ENCODE measurements at regions not wholly inside any gene's neighbourhood (a gene's known extent, or its start where the extent isn't known, plus 50 kb on each side); places are given as distances from the start of the nearest gene placed in this dataset.

DNA sequence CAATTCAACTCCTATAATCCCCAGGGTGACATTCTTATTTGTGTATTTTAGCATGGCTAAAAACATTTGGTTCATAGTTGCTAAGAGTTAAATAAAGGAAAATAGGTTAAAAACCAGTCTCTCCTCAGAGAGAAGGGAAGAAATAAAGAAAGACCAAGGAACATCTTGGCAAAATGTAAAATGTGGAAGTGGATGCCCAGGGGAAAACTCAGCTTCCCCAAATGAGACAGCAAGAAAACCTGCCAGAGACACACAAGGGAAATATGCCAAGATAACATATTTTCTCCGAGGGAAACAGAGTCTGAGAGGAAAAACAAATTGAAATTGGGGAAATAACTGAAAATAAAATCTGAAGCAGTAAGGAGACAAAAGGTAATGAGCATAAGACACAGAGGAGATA, 1569.3 kb downstream of the PCDH18 start:
- TF ChIP-seq, protein P1, sequence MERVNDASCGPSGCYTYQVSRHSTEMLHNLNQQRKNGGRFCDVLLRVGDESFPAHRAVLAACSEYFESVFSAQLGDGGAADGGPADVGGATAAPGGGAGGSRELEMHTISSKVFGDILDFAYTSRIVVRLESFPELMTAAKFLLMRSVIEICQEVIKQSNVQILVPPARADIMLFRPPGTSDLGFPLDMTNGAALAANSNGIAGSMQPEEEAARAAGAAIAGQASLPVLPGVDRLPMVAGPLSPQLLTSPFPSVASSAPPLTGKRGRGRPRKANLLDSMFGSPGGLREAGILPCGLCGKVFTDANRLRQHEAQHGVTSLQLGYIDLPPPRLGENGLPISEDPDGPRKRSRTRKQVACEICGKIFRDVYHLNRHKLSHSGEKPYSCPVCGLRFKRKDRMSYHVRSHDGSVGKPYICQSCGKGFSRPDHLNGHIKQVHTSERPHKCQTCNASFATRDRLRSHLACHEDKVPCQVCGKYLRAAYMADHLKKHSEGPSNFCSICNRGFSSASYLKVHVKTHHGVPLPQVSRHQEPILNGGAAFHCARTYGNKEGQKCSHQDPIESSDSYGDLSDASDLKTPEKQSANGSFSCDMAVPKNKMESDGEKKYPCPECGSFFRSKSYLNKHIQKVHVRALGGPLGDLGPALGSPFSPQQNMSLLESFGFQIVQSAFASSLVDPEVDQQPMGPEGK (CRISPR knock-in tag; IDR thresholded peaks at IDR 0.05; ENCODE audit: borderline replicate concordance): no peak
- TF ChIP-seq CSDC2 (CRISPR knock-in tag; IDR thresholded peaks at IDR 0.05): no peak
- TF ChIP-seq ZC3H10 (CRISPR knock-in tag; IDR thresholded peaks at IDR 0.05): no peak
- TF ChIP-seq, protein P2, sequence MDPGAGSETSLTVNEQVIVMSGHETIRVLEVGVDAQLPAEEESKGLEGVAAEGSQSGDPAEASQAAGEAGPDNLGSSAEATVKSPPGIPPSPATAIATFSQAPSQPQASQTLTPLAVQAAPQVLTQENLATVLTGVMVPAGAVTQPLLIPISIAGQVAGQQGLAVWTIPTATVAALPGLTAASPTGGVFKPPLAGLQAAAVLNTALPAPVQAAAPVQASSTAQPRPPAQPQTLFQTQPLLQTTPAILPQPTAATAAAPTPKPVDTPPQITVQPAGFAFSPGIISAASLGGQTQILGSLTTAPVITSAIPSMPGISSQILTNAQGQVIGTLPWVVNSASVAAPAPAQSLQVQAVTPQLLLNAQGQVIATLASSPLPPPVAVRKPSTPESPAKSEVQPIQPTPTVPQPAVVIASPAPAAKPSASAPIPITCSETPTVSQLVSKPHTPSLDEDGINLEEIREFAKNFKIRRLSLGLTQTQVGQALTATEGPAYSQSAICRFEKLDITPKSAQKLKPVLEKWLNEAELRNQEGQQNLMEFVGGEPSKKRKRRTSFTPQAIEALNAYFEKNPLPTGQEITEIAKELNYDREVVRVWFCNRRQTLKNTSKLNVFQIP (CRISPR knock-in tag; IDR thresholded peaks at IDR 0.05; ENCODE audit: borderline replicate concordance, low read depth): no peak

All from SK-N-SH treated with all-trans-retinoic acid at 6 μM for 48 hours (cell line).